Smooth muscle cell (in vitro differentiated cells): ENCODE measurements at regions not wholly inside any gene's neighbourhood (a gene's known extent, or its start where the extent isn't known, plus 50 kb on each side); places are given as distances from the start of the nearest gene placed in this dataset.

Experiments
- DNase-seq: peaks from one replicate; lab custom pipeline; 2025; ENCODE audit not compliant: unreplicated experiment; lab: John Stamatoyannopoulos, UW
- H2AFZ ChIP-seq: fragments of 200-600 bp; sonication (generic); 2 replicates; pipeline ENCODE4 v1.6.0; 2016; ENCODE audit warnings: antibody characterized with exemption, low read depth, mild to moderate bottlenecking
- H3F3A ChIP-seq: fragments of 200-600 bp; sonication (generic); 2 replicates; pipeline ENCODE4 v1.6.0; 2017; ENCODE audit warnings: antibody characterized with exemption, low read depth
- H3K27ac ChIP-seq: fragments of 200-600 bp; sonication (generic); 2 replicates; pipeline ENCODE4 v1.5.1; 2016; ENCODE audit warnings: low read depth, mild to moderate bottlenecking
- H3K27me3 ChIP-seq: fragments of 200-600 bp; sonication (generic); 2 replicates; pipeline ENCODE4 v1.6.1; 2016; ENCODE audit warnings: low read depth, mild to moderate bottlenecking
- H3K36me3 ChIP-seq: fragments of 200-600 bp; sonication (generic); 2 replicates; pipeline ENCODE4 v1.5.1; 2016; ENCODE audit warnings: low read depth
- H3K4me1 ChIP-seq: fragments of 200-600 bp; sonication (generic); 2 replicates; pipeline ENCODE4 v1.5.1; 2016; ENCODE audit warnings: low read depth
- H3K4me2 ChIP-seq: fragments of 200-600 bp; sonication (generic); 2 replicates; pipeline ENCODE4 v1.6.0; 2016; ENCODE audit warnings: mild to moderate bottlenecking
- H3K4me3 ChIP-seq: fragments of 200-600 bp; sonication (generic); 2 replicates; pipeline ENCODE4 v1.5.1; 2016; ENCODE audit warnings: mild to moderate bottlenecking
- H3K79me2 ChIP-seq: fragments of 200-600 bp; sonication (generic); 2 replicates; pipeline ENCODE4 v1.6.0; 2016; ENCODE audit warnings: low read depth, mild to moderate bottlenecking
- H3K9ac ChIP-seq: fragments of 200-600 bp; sonication (generic); 2 replicates; pipeline ENCODE4 v1.6.0; 2016; ENCODE audit warnings: low read depth
- H3K9me3 ChIP-seq: fragments of 200-600 bp; sonication (generic); replicated peaks from 2 replicates; pipeline ENCODE4 v1.5.1; 2016; ENCODE audit warnings: low read depth
- H4K20me1 ChIP-seq: fragments of 200-600 bp; sonication (generic); 2 replicates; pipeline ENCODE4 v1.6.0; 2016; ENCODE audit warnings: low read depth
- WGBS: methylation state at CpG from one replicate; pipeline ENCODE4 v1.1.7; 2016; ENCODE audit warnings: low lambda C conversion rate; 5-methylcytosine and 5-hydroxymethylcytosine counted together
- TF ChIP-seq, protein P1 (sequence below): fragments of 200-600 bp; sonication (generic); IDR thresholded peaks from 2 replicates; pipeline ENCODE4 v1.5.1; 2017; ENCODE audit warnings: borderline replicate concordance, mild to moderate bottlenecking, antibody characterized with exemption; ENCODE audit not compliant: insufficient read depth, poor library complexity, severe bottlenecking

DNA sequence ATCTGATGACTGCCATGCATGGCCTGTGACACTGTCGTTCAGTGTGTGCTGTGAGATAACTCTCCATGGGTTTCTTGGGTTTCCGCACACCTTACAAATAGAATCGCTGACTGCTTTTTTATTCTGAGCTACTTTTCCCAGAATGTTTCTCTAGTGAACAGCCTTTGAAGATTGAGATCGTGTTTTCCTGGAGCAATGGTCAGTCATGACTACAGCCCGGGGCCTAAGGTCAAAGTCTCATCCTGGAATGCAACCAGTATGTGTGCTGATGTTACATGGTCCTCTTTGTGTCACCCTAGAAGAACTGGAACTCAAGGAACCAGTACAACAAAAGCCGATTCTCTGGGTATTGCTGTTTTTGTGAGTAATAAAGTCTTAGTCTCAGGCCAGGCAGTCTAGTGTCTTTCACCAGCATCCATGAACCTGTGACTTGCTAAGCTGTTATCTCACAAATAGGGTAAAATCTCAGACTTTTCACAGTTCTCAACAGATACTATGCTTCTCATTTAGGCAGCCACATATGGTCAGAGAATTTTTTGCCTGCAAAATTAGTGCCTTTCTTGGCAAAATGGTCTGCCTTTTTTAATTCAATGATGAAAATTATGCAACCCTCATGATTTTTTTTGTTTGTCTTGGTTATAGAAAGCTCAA is 124.9 kb upstream of the PIEZO2 start:
- Histone ChIP-seq H4K20me1 (no peaks in the 10 kb centered on the region), H3F3A (no peaks in the 10 kb centered on the region), H3K4me3 (no peak overlapping the region), H3K4me1 (no peaks in the 10 kb centered on the region), H3K4me2 (no peak overlapping the region), H3K9me3 (no peaks in the 10 kb centered on the region), H3K36me3 (no peaks in the 10 kb centered on the region), H3K9ac (no peak overlapping the region), H2AFZ (no peak overlapping the region), H3K79me2 (no peaks in the 10 kb centered on the region), H3K27me3 (no peaks in the 10 kb centered on the region), H3K27ac (no peak overlapping the region)
- 88% methylated on average over 6 of the region's 6 CpGs for WGBS
- DNase-seq: no peak
- TF ChIP-seq, protein P1, sequence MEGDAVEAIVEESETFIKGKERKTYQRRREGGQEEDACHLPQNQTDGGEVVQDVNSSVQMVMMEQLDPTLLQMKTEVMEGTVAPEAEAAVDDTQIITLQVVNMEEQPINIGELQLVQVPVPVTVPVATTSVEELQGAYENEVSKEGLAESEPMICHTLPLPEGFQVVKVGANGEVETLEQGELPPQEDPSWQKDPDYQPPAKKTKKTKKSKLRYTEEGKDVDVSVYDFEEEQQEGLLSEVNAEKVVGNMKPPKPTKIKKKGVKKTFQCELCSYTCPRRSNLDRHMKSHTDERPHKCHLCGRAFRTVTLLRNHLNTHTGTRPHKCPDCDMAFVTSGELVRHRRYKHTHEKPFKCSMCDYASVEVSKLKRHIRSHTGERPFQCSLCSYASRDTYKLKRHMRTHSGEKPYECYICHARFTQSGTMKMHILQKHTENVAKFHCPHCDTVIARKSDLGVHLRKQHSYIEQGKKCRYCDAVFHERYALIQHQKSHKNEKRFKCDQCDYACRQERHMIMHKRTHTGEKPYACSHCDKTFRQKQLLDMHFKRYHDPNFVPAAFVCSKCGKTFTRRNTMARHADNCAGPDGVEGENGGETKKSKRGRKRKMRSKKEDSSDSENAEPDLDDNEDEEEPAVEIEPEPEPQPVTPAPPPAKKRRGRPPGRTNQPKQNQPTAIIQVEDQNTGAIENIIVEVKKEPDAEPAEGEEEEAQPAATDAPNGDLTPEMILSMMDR: no peak

DNA sequence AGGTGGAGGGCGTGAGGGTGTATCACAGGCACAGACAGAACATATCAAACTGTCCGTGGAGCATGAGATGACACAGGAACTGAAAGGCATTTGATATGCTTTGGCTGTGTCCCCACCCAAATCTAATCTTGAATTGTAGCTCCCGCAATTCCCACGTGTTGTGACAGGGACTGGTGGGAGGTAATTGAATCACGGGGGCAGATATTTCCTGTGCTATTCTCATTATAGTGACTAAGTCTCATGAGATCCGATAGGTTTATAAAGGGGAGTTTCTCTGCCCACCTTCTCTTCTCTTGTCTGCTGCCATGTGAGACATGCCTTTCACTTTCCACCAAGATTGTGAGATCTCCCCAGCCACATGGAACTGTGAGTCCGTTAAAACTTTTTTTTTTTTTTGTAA is 123.1 kb upstream of the PIEZO2 start:
- Histone ChIP-seq H3K9ac (no peak overlapping the region), H3K4me2 (no peak overlapping the region), H3K36me3 (no peaks in the 10 kb centered on the region), H3K4me3 (no peak overlapping the region), H3K79me2 (no peaks in the 10 kb centered on the region), H3K9me3 (no peaks in the 10 kb centered on the region), H2AFZ (no peak overlapping the region), H3K27me3 (no peaks in the 10 kb centered on the region), H4K20me1 (no peaks in the 10 kb centered on the region), H3K4me1 (no peaks in the 10 kb centered on the region), H3K27ac (no peak overlapping the region), H3F3A (no peaks in the 10 kb centered on the region)
- no peak for DNase-seq
- WGBS: 89% methylated on average over 7 of the region's 7 CpGs
- TF ChIP-seq, protein P1: no peak

DNA sequence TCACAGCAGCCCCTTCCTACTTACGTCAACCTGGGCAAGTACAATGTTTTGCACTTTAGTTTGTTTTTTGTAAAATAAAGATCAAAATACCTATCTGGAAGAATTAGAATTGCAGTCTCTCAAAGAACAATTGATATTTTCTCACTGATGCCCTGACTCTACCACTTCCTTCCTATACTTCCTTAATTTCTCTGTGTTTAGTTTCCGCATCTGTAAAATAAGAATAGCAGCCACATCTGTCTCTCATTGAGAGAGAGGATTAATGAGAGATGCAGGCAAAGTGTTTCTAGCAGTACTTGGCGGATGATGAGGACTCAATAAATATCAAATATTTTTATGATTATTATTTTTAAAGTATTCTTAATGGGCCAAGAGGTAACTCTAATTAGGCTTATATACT is 122.6 kb upstream of the PIEZO2 start:
- TF ChIP-seq, protein P1: no peak
- Histone ChIP-seq H3K4me1 (no peaks in the 10 kb centered on the region), H3K27me3 (no peaks in the 10 kb centered on the region), H3K27ac (no peak overlapping the region), H3K4me2 (no peak overlapping the region), H3K9ac (no peak overlapping the region), H3K36me3 (no peaks in the 10 kb centered on the region), H3F3A (no peaks in the 10 kb centered on the region), H3K4me3 (no peak overlapping the region), H3K9me3 (no peaks in the 10 kb centered on the region), H2AFZ (no peak overlapping the region), H3K79me2 (no peaks in the 10 kb centered on the region), H4K20me1 (no peaks in the 10 kb centered on the region)
- no peak for DNase-seq
- WGBS: 50% methylated on average over 3 of the region's 3 CpGs

DNA sequence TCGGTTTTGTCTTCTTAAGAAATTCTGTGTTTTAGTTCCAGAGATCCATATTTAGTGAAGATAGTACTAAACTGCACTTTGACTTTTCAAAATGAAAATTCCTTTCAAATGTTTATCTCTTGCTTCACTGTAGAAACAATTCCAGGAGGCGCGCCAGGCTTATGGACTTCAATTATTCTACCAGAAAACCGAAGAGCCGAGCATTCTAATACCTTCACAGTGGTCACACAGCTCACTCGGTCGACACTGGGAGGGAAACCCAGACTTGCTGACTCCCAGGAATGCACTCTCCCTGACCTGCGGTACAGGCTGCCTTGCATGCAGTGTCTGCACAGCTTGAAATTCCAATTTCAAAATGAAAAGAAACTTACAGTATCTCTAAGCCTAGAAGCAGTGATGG is 119.9 kb upstream of the PIEZO2 start:
- H2AFZ ChIP-seq: no peak overlapping the region
- TF ChIP-seq, protein P1: no peak

More for the DNA sequence above, 119.9 kb upstream of the PIEZO2 start:
- Histone ChIP-seq H3K27ac (no peak overlapping the region), H3K79me2 (no peaks in the 10 kb centered on the region), H3K27me3 (no peaks in the 10 kb centered on the region), H3K9me3 (no peaks in the 10 kb centered on the region), H3K4me1 (no peaks in the 10 kb centered on the region), H3K36me3 (no peaks in the 10 kb centered on the region), H3K4me3 (no peak overlapping the region), H4K20me1 (no peaks in the 10 kb centered on the region), H3K4me2 (no peak overlapping the region), H3F3A (no peaks in the 10 kb centered on the region), H3K9ac (no peak overlapping the region)
- no peak for DNase-seq
- WGBS: 84% methylated on average over 8 of the region's 8 CpGs
